Inferior parietal cortex (tissue), 1 donor: ENCODE measurements at regions not wholly inside any gene's neighbourhood (a gene's known extent, or its start where the extent isn't known, plus 50 kb on each side); places are given as distances from the start of the nearest gene placed in this dataset.
"Not testable (repeated sequence)": the region's sequence is repeated elsewhere in the genome, so short reads cannot be mapped to it uniquely, and the experiment has no call there.

Experiments used
- DNase-seq: peaks from one replicate; pipeline ENCODE4 v3.0.0-alpha.2; 2016; ENCODE audit errors: extremely low spot score

DNA sequence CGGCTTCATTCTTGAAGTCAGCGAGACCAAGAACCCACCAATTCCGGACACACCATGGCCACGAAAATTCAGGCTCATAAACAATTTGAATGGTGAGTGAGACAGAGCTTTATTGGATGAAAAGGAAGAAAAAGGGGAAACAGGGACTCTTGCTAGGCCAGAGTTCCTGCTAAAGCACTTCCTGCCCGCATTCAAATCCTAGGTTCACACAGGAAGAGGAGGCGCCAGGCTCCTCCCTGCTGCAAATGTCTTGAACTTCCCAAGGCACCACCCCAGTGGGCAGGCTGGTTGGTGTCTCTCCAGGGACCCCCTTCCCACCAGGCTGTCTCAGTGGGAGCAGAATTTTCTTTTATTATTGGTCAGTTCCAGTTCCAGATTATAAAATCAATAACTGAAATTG lies 121.2 kb downstream of the FSCB start:
- DNase-seq = no peak

DNA sequence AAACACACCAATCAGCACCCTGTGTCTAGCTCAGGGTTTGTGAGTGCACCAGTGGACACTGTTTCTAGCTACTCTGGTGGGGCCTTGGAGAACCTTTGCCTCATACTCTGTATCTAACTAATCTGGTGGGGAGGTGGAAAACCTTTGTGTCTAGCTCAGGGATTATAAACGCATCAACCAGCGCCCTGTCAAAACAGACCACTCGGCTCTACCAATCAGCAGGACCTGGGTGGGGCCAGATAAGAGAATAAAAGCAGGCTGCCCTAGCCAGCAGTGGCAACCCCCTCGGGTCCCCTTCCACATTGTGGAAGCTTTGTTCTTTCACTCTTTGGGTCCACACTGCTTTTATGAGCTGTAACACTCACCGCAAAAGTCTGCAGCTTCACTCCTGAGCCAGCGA lies 121.8 kb downstream of the FSCB start:
- DNase-seq = not testable (repeated sequence)

DNA sequence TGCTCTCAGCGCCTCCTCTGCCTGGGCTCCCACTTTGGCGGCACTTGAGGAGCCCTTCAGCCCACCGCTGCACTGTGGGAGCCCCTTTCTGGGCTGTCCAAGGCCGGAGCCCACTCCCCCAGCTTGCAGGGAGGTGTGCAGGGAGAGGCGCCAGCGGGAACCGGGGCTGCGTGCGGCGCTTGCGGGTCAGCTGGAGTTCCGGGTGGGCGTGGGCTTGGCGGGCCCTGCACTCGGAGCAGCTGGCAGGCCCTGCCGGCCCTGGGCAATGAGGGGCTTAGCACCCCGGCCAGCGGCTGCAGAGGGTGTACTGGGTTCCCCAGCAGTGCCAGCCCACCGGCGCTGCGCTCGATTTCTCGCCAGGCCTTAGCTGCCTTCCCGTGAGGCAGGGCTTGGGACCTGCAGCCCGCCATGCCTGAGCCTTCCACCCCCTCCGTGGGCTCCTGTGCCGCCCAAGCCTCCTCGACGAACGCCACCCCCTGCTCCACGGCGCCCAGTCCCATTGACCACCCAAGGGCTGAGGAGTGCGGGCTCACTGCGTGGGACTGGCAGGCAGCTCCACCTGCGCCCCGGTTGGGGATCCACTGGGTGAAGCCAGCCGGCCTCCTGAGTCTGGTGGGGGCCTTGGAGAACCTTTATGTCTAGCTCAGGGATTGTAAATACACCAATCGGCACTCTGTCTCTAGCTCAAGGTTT lies 122.3 kb downstream of the FSCB start:
- not testable (repeated sequence) for DNase-seq

DNA sequence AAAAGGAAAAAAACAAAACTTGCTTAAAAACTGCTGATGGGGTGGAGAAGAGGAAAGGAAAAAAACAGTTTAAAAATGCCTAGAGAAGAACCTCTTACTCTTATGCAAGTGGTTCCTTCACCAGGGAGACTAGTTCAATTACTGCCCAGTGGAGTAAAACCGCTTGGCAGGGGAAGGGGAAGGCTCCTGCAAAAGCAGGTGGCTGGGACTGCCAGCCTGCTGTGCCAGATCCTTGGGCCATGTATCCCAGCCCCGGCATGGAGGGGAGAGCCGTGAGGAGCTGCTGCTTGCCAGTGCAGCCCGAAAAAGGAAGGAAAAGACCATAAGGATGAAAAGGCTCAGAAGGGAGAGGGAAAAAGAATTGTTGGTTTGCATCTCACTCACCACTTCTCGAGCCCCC lies 123.0 kb downstream of the FSCB start:
- no peak for DNase-seq

DNA sequence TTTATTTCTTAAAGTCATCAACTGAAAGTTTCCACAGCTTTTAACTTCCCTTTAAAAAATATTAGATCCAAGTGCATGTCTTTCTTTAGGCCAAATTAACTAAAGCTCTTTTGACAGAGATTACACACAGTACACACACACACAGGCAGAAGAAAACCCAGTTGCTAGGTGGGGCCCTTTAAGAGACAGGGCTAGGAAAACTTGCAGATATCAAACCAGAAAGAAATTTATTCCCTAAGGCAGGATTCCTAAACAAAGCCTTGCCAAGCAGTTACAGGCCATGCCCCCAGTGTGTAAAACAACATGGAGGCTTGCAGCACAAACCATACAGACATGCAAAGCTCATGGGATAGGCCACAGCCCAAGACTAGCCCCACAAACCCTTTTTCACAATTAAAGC lies 123.4 kb downstream of the FSCB start:
- no peak for DNase-seq

DNA sequence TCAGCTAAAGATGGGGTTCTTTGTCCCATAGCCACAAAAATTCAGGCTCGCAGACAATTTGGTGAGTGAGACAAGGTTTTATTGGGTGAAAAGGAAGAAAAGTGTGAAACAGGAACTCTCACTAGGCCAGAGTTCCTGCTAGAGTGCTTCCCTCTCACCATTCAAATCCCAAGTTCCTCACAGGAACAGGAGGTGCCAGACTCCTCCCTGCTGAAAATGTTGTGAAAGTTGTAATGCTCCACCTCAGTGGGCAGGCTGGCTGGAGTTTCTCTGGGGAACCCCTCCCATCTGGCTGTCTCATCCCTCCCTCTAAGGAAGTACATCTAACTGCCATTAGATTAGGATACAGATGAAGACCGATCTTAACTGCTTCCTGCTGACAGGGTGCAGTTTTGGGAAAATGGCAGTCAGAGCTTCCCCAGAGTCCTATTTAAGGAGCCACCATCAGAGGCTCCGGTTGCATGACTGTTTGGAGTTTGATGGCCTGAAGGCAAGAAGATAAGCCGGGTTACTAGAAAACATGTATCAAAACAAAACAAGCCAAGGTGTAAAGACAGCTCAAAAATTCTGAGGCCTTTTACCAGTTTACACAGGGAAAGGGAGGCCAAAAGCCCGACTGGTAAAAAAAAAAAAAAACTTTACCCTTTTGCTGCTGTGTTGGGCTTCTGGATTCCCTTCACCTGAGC lies 127.6 kb downstream of the FSCB start:
- DNase-seq = no peak

DNA sequence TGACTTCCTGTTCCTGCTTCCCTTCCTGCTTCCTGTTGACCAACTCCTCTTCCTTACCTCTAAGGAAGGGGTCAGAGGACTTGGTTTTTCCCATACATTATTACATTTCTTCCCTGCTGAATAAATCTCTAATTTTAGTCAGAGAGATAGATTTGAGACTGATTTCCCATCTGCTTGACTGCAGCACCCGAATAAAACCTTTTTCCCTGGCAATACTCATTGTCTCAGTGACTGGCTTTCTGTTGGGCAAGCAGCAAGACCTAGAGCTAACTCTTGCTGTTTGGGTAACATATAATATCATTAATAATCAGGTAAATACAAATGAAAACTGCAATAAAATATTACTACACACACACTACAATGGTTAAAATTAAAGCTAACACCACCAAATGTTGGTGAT lies 132.2 kb downstream of the FSCB start:
- DNase-seq = no peak

DNA sequence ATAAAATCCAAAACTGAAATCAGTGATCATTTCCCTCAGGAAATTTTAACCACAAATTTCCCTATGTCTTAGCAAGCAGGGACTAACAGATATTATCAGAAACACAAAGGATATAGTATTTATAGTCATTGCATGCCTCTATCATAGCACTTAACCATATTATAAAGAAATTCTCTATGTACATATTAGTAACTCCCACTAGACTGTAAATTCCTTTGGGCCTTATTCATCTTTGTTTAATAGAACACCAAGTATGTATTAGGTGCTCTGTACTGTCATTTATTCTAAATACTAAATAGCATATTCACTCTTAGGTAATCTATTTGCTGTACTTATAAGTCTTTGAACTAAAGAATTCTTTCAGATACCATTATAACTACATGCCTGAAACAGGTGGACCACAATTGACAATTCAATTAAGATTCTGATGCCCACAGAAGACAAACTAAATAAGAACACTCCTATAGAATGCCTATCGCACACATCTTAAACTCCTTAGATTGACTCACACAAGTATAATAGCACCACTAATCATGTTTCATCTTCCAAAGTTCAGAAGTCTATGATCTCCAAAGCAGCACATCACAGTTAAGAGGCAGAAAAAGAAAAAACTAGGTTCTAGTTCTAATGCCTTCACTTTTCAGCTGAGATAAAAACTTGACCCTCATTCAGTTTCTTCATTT lies 134.1 kb downstream of the FSCB start:
- no peak for DNase-seq

DNA sequence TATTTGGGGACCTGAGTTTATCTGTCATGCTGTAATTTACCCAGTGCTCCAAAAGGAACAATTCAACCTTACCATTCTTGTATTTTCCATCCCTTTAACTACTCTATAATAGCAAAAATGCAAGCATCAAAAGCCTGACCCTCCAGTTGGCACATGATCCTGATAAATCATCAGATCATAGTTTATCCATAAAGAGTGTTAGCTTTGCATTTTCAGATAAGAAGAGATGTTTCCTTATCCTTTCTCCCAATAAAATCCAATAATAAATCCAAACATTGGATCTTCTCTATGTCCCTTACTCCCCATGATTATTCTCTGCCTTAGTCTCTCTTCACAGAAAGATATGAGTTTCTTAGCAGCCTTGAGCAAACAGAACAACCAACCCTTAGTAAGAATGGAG lies 134.9 kb downstream of the FSCB start:
- DNase-seq = no peak

DNA sequence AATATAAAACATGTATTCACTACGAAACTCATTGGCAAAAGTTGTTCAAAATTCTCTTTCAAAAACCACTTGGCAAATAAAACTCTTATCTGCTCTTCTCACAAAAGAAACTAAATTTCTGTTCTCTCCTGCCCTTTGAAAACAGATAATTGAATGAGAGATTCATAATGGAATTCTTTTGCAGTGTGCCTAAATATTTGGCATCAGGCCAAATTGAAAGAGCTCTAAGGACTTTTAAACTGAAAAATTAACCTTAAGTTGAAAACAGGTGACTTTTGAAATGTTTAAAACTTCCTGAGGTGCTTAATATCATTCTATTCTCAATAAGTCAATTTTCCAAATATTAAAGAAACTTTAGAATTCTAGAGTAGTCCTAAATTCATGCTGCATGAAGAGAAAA lies 136.4 kb downstream of the FSCB start:
- no peak for DNase-seq

DNA sequence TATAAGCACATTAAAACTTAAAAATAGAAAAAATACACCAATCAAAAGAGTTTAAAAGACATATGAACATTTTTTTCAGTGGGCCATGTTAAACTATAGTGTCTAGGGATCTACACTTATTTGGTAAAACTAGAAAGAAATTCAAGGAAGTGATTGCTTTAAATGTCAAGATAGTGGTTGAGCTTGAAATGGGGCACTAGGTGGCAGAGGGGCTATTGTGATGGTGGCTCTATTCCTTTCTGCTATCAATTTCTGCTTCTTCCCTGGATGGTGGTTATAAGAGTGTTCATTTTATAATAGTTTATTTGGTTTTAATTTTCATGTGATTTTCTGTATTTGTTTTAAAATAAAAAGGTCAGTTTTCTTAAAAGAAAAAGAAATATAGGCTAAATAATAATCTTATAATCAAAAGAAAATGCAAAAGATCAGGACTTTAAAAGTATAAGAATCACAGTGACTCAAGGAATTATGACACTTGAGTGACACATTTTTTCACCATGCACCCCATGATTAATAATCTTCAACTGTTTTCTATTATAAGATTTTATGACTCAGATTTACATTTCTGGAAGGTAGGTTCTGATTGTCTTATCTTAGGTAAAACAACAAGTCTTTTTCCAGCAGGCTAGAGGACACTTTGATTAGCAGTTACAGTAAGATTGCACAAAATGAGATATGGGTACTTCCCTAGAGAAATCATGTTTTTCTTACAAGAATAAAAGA lies 137.5 kb downstream of the FSCB start:
- DNase-seq = no peak

DNA sequence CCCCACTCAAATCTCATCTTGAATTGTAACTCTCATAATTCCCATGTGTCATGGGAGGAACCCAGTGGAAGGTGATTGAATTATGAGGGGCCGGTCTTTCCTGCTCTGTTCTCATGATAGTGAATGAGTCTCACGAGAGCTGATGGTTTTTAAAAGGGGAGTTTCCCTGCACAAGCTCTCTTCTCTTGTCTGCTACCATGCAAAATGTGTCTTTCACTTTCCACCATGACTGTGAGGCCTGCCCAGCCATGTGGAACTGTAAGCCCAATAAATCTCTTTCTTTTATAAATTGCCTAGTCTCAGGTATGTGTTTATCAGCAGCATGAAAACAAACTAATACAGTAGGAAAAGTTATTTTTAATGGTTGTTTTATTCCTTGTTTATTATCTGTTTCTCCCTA lies 146.0 kb downstream of the FSCB start:
- DNase-seq = no peak

DNA sequence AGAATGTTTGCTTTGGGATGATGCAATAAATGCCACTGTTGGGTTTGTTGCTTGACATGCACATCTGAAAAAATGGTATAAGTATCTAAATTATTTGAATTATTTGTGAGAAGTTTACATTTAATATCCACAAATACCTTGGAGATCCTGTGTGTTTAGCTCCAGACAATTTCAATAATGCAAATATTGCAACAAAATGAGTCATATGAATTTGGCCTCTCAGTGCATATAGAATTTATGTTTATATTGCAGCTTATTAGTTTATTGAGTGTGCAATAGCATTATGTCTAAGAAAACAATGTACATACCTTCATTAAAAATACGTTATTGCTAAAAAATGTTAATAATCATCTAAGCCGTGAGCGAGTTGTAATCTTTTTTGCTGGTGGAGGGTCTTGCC lies 153.3 kb downstream of the FSCB start:
- DNase-seq = no peak

DNA sequence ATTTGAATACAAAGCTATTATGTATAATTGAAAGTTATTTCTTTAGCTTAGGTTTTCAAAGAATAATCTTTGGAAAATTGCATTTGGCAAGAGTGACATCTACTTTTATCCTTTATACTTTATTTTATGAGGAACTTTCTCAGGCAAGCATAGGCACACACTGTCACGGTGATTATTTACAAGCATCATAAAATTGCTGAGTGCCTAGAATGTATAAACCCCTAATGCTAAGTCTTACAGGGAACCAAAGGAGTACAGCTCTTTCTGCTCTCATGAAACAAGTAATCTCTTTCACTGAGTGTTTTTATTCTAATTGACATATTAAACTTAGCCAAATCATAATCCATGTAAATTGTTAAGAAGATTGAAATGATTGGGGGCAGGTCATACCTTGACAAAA lies 154.9 kb downstream of the FSCB start:
- no peak for DNase-seq

DNA sequence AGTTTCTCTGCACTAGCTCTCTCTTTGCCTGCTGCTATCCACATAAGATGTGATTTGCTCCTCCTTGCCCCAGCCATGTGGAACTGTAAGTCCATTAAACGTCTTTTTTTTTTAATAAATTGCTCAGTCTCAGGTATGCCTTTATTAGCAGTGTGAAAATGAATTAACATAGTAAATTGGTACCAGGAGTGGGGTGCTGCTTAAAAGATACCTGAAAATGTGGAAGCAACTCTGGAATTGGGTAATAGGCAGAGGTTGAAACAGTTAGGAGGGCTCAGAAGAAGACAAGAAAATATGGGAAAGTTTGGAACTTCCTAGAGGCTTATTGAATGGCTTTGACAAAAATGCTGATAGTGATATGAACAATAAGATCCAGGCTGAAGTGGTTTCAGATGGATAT lies 159.8 kb downstream of the FSCB start:
- DNase-seq = no peak

DNA sequence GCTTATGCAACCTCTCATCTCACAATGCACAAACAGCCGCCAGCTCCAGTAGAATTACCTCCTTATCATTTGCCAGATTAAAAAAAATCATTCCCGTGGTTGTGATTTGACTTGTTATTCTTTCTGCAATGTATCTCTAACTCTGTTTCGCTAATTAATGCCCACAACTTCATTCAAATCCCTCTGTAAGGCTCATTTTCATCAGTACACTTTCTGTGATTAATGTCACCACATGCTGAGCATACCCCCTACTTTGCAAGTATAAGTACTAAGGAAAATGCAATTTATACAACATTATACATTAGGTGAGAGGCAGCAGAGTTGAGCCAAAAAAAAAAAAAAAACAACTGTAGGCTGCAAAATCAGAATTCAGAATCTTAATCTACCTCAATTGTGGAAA lies 166.0 kb downstream of the FSCB start:
- DNase-seq = no peak

DNA sequence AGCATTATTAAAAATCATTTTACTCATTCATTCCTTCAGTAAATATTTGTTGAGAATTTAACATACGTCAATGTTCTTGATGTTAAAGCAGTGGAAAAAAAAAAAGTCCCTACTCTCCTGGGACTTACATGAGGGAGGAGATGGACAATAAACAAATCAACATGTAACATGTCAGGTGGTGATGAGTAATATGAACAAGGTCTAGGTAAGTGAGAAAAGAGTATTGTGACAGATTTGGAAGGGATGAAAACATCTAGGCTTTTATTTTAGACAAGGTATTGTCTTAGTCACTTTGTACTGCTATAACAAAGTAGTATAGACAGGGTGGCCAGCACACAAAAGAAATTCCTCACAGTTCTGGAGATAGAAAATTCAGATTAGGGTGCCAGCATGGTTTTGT lies 167.2 kb downstream of the FSCB start:
- no peak for DNase-seq

DNA sequence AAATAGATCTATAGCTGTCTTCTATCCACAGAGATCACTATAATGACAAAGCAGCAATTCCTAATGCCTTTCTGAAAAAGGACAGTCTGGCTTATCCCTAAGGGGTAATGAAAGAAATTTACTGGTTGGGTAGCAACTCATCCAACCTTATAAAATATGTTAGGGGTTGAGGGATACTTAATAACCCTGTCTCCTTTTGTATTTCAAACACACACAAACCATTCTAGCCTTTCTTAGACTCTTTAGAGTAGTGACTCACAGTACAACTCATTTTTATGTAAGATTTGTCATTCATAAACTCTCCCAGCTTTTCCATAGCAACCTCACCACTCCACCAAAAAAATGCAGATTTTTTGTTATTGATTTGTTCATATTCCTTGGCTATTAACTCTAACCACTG lies 167.9 kb downstream of the FSCB start:
- DNase-seq = no peak

DNA sequence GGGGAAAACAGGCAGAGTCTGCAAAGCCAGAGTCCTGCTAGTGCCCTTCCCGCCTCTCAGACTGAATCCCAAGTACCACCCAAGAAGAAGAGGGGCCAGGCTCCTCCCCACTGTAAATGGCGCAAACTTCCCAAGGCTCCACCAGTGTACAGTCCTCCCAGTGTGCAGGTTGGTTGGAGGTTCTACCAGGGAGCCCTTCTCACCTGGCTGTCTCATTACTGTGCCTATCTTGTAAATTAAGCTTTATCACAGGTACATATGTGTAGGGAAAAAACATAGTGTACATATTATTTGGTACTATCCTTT lies 189.7 kb downstream of the FSCB start:
- no peak for DNase-seq

DNA sequence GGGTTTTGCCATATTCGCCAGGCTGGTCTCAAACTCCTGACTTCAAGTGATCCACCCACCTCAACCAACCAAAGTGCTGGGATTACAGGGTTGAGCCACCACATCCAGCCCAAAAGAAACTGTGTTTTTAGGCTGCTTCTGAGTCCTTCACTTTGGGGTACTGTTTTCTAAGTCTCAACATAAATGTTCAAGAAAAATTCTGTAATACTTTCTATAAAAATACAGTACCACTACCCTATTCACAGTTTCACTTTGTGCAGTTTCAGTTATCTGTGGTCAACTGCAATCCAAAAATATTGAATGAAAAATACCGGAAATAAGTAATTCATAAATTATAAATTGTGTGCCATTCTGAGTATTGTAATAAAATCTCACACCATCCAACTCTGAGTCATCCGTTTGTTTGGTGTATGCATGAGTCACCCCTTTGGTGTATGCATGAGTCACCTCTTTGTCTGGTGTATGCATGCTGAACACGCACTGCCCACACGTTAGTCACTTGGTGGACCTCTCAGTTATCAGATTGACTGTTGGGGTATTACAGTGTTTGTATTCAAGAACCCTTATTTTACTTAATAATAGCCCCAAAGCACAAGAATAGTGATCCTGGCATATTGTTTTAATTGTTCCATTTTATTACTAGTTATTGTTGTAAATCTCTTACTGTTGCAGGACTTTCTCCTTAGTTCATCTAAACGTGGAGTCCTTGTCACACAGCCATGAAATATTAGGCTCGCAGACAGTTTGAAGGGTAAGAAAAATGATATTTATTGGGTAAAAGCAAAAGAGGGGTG lies 190.2 kb downstream of the FSCB start:
- peak; percentile 42 for DNase-seq

DNA sequence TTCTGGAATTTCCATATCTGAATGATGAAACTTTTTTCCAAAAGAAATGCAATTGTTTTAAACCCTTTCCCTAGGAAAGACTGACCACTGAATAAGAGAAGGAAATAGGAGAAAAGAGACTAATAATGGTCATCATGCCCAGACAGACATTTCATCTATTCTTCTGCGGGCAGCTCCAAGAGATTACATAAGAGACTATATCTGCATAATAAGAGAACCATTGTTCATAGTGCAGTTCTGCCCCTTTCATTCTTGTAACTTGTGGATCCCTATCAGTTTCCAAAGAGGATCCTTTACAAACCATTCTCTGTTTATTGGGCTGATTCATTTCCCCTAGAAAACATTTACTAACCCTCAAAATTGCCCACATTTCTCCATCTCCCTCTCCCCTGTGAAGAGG lies 197.8 kb downstream of the FSCB start:
- no peak for DNase-seq

DNA sequence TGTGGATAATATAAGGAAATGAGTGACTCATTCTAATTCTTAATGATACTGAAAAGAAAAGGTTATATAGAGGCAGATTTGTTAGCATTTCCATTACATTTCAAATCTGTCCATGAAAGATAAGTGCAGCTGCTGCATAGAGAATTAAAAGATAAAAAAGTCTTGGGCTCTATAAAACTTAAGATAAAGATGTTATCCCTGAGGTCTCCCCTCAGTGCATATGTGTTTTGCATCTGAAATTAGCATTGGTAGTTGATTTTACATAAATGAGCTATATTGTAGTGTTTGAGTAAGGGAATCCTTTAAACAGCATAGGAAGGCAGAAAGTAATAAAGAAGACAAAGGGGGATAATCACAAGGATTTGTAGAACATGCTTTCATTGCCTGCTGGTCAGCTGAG lies 206.2 kb downstream of the FSCB start:
- no peak for DNase-seq
